Fibroblast of skin of right biceps (primary cell): ENCODE measurements at regions not wholly inside any gene's neighbourhood (a gene's known extent, or its start where the extent isn't known, plus 50 kb on each side); places are given as distances from the start of the nearest gene placed in this dataset.
A peak's percentile ranks its signal among the peaks of the same experiment; 100 is the strongest.

ENCODE experiments used
- DNase-seq: peaks from one replicate; pipeline ENCODE4 v3.0.0-alpha.2; 2013

DNA sequence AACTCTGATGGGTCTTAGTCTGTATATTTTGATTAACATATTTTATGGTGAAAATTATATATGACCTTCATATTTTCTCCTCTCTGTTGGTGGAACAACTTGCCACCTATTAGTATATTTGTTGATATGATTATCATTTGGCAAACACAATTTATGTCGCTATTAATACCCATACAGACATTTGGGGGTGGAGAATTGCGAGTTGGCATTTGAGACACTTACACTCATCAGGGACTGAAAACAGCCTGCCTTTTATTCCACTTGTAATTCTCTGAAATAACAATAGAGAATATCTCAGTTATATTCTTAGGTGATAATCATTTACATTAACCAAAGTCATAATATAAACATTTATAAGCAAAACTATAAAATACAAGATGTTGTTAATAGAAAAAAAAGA, 100.5 kb upstream of the RGS18 start:
- DNase-seq, result no peak

DNA sequence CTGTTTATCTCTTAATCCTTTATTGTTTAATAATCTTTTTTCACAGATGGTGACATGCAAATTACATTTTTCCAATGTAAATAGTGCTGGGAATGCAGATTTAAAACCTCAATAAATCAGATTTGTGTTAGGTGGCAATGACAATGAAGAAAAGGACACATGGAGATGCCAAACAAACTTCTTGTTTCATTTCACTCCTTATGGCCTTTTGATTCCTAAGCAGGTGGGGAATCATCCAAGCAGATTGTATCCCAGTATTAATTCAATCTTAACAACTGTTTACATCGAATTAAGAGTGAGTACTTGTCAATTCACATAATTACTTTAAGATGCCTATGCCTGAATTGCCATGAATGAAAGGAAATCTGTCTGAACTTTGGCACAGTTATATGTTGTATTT, 98.9 kb upstream of the RGS18 start:
- DNase-seq, result no peak

DNA sequence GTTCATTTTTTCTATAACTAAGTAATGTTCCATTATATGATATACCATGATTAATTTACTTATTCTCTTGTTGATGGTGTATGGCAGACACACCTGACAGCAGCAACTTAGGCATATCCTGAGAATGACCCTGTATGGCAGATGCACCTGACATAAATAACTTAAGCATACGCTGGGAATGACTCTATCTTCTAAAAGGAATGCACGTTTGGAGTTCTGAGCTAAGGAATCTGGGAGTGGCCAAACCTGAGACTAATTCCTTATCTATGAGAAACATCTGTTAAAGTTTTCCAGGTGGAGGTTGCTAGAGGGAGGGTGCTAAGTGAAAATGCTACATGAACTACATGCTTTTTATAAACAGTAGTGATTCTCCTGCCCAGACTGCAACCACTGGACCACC, 96.7 kb upstream of the RGS18 start:
- DNase-seq, result no peak

DNA sequence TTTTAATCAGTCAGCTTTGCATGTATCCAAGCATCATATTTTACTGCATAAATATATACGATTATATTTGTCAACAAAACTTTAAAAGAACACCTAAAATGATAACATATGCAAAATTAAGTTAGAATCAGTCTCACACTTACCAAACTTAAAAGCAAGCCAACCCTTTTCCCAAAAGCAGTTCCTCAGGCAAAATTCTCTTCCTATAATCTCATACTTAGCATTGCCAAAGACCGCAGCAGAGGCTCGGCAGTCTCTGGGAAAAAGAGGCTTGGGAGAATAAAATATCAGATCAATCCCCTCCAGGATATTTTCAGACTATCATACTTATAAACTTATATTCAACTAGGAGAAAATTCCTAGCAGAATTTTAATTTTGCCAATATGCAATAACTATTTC, 93.2 kb upstream of the RGS18 start:
- DNase-seq, result no peak

DNA sequence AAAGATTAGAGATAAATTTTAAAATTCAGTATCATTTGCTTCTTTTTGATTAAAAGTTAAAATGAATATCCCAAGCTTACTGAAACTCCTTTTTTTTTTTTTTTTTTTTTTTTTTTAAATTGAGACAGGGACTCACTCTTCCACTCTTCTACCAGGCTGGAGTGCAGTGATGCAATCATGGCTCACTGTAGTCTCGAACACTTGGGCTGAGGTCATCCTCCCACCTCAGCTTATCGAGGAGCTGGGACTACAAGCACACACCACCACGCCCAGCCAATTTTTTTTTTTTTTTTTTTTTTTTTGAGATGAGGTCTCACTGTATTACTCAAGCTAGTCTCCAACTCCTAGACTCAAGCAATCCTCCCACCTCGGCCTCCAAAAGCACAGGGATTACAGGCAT, 92.1 kb upstream of the RGS18 start:
- peak; percentile 22 for DNase-seq

DNA sequence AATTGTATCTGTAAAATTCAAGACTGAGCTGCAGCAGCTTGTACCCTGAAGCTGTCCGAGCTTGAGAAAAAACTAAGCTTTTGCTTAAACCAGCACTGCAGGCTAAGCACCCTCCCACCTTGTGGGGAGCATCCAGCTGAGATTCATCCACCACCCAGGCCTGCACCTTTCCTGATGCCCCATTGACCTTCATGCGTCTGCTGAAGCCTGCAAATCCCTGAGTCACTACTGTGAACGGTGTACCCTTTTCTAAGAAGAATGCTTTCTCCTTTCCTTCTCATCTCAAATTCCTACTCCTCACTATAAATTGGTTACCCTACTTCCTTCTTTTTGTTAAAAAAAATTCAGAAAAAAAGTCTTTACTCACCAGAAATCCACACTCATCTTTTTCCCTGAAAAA, 90.9 kb upstream of the RGS18 start:
- no peak for DNase-seq

DNA sequence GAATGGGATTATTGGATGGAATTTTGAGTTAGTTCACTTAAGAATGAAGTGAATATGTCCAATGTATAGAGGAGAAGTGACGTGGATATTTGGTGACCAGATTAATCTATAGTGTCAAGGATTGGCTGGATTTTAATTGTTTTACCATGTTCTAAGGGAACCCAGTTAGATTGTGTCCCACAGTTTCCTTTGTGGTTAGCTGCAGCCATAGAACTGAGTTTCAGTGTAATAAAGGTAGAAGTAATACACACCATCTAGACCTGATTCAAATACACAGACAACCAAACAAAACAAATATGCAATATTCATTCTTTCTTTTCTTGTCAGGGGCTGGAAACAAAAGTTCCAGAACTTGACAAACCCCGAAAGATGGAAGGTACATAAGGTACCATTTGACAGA, 88.0 kb upstream of the RGS18 start:
- no peak for DNase-seq

DNA sequence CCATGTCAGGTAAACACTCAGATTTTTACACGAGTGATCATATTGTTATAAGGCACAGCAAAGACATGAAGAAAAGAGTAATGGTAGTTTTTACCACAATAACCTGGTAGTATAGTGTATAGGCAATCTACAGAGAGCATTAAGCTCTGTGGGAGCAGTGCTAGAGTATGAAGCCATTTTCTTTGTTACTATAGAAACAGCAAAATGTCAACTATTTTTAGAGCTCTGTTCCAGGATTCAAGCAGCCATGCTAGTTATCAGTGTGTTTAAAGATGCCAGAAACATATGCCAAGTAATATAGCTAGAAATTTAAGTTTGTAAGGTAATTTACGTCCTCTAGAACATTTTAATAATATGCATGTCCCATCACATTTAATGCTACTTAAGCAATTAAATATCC, 77.6 kb upstream of the RGS18 start:
- DNase-seq, result no peak

DNA sequence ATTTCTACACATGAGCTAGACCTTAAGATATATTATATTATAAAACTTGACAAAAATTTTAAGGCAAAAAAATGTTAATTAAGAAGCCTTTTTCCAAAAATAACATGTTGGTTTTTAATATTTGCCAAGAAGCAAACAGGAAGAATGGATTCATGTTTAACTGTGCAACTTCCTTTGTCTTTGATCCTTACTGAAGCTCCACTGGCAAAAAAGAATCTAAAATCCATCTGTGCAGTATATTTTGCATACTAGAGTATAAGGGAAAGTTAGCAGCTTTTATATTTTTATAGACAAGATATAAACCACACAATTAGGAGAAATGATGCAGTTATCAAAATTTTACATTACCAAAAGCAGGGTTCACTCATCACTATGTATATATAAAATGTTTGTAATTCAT, 76.9 kb upstream of the RGS18 start:
- DNase-seq, result no peak

DNA sequence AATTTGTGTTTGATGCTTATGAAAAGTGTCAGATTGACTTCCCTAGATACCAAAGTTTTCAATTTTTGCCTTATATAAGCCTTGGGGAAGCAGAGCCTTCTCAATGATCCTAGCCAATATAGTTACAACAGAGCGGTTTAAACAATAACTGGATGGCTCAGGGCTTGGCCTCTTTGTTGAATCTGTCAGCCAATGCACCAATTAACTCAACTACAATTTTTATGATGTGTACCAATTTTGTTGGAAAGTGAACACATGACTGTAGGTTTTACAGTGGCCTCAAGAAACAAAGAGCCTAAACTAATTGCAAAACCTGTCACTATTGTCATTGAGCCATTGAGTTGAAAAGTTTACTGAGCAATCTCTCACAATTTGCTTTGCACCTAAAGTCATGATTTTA, 71.6 kb upstream of the RGS18 start:
- no peak for DNase-seq

DNA sequence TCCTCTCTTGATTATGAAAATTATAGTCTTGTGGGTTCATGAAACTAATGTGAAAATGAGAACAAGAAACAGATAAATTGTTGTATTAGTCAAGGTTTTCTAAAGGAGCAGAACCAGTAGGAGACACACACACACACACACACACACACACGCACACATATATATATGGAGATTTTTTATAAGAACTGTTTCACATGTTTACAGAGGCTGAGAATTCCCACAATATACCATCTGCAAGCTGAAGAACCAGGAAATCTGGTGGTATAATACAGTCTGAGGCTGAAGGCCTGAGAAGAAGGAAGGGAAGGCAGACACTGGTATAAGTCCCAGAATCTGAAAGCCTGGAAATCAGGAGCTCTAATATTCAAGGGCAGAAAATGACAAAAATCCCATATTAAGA, 70.9 kb upstream of the RGS18 start:
- no peak for DNase-seq

DNA sequence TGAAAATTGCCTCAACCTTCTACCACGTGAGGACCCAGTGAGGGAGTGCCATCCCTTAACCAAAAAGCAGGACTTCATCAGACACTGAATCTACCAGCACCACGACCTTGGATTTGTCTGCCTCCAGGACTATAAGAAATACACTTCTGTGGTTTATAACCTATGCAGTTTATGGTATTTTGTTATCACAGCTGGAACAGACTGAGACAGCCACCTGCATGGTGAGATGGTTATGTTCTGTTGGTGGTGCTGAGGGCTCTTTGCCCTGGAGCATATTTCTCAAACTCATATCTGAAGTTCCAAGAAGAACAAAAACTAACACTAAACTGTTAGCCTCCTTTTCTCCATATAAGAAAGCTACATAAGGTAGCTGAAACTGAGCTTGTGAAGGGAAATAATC, 69.8 kb upstream of the RGS18 start:
- no peak for DNase-seq

DNA sequence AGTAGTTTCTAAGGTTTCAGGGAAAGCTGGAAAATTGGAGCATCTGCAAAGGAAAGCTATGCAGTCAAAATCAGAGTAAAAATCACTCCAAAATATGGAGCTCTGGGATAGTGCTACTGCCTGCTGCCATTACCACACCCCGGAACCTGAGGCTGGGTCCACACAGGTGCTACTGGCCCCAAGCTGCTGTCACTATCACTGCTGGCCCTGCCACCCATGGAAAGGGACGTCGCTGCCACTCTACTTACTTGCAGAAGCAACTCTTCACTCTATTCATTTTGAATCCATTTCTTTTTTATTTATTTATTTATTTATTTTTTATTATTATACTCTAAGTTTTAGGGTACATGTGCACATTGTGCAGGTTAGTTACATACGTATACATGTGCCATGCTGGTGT, 60.3 kb upstream of the RGS18 start:
- no peak for DNase-seq

DNA sequence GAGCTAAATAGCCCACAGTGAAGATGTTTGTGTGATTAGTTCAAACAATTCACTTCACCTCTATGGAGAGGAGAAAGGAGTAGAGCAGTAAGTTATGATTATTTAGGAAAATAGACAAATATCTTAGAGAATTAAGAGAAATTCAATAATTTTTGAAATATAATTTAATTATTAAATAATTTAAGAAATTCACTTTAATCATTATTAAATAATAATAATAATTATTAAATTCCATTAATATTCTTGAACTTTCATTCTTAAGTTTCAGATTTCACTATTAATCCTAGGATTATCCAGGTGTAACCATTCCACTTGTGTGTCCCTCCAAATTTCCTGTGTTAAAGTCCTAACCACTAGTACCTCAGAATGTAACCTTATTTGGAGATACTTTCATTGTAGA, 58.9 kb upstream of the RGS18 start:
- no peak for DNase-seq

DNA sequence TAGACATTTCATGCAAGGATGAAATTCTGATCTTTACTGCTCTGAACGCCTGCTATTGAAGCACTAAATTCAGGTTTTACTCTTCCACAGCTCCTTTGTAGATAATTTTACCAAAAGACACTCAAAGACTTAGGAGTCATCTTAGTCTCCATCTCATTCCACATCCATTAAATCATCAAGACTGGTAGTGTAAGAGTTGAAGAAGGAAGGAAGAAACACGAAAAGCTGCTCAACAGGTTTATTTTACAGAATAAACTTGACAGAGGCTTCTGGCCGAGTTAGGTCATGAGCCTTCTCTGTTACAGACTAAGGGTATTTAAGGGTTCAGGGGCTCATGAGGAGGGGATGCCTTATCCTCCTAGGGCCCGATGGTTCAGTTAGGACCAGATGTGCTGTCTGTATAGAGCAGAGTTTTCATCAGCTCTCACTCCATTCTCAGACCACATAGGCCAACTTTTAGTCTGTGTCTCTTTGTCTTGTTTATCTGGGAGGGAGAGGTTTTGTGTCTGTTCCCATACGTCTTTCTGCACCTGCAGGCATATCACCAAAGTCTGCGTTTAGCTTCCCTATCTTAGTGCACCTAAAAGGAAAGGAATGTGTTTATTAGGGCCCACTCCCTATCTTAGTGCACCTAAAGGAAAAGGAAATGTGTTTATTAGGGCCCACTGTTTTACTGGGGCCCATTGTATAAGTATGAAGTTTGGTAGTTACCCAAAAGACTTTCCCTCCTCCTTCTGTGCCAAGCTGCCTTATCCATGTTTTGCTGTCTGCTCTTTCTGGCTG, 57.4 kb upstream of the RGS18 start:
- DNase-seq, result no peak

DNA sequence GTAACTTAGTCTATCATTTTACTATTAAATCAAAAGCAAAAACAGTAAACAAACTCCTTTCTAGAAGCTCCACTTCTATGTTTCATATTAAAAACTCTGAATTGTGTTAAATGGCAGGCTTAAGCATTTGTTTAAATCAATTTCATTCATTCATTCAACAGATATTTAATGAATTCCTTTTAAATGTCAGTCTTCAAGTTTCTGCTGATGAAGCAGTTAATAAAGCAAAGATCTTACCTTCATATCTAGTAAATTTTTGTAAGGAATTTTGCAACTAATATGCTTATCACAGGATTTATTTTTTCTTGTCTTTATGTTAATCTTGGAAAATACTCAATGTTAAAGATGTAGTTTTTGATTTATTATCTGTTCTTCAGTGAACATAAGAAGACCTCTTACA, 54.1 kb upstream of the RGS18 start:
- DNase-seq, result no peak

DNA sequence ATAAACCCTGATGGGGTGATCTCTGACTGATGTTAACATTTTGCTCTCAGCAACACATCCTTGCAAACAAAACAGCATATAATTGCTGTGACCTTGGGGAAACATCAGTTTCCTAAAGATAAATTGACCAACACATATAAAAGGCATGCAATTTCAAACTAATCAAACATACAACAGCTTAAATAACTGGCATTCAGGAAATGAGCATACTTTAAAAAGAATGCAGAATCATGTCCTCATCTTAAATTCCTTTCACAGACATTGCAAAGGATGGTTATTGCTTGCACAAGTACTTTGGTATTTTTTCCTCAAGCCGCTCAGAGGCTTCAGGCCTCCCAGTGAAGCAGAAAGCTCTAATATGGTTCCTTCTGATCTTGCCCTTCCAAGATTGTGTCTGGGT, 53.4 kb upstream of the RGS18 start:
- peak; percentile 90 for DNase-seq

DNA sequence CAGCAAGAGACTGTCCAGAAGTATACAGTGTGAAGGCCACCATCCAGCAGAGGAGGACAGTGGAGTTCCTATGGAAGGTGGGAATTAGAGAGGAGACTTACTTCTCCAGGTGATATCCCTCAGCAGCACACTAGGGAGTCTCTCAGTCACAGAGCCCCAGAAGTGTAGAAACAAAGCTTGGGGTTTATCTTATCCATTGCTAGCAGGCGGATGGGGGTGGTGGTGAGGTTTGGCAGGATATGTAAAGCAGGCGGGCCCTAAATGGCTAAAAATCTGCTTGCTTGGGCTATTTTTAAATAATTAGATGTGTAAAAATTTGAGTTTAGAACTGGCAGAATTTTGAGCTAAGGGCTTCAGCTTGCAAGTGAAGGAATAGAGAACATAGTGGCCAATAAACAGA, 50.1 kb upstream of the RGS18 start:
- no peak for DNase-seq
